A549 (cell line): ENCODE measurements at regions not wholly inside any gene's neighbourhood (a gene's known extent, or its start where the extent isn't known, plus 50 kb on each side); places are given as distances from the start of the nearest gene placed in this dataset.

Source experiments
- CEBPB ChIP-seq, 2 experiments: fragments of >200 bp in 1 of 2; sonication (Bioruptor Twin) in 1 of 2; formaldehyde crosslinking in 1 of 2; IDR thresholded peaks; 2 replicates each; pipeline ENCODE4 v1.6.1; 2012 to 2016
- EP300 ChIP-seq, 2 experiments: fragments of >200 bp; sonication (Bioruptor Twin); formaldehyde crosslinking; IDR thresholded peaks; 2 replicates in 1 of 2; 3 replicates in 1 of 2; pipeline ENCODE4 v1.6.1; 2016 to 2017
- JUN ChIP-seq, 2 experiments: fragments of >200 bp; sonication (Bioruptor Twin); formaldehyde crosslinking; IDR thresholded peaks; 2 replicates in 1 of 2; 3 replicates in 1 of 2; pipeline ENCODE4 v1.6.1; 2016 to 2017
- KDM5A ChIP-seq: fragments of 200-600 bp; sonication (generic); IDR thresholded peaks from 2 replicates; pipeline ENCODE4 v1.6.1; 2016; ENCODE audit warnings: antibody characterized with exemption, mild to moderate bottlenecking
- MAZ ChIP-seq: fragments of 150-350 bp; IDR thresholded peaks from 2 replicates; pipeline ENCODE4 v1.6.1; 2014; ENCODE audit warnings: antibody characterized with exemption, low read depth, low read length, borderline replicate concordance
- PHF8 ChIP-seq: fragments of 200-600 bp; sonication (generic); IDR thresholded peaks from 2 replicates; pipeline ENCODE4 v1.6.1; 2016; ENCODE audit warnings: low read depth, mild to moderate bottlenecking, antibody characterized with exemption, moderate library complexity, borderline replicate concordance
- POLR2A ChIP-seq: IDR thresholded peaks from 2 replicates; pipeline ENCODE4 v1.6.1; 2012; ENCODE audit warnings: mild to moderate bottlenecking, low read length
- RAD21 ChIP-seq, 2 experiments: fragments of >200 bp in 1 of 2; sonication (Bioruptor Twin) in 1 of 2; formaldehyde crosslinking in 1 of 2; IDR thresholded peaks in 1 of 2; conservative IDR thresholded peaks in 1 of 2; 2 replicates in 1 of 2; 3 replicates in 1 of 2; pipeline ENCODE4 v1.6.1; 2012 to 2018; ENCODE audit warnings: inconsistent platforms in 1 of 2
- RNF2 ChIP-seq: fragments of 200-600 bp; sonication (generic); IDR thresholded peaks from 2 replicates; pipeline ENCODE4 v1.6.1; 2016; ENCODE audit warnings: low read depth, mild to moderate bottlenecking, antibody characterized with exemption, moderate library complexity, borderline replicate concordance
- SMC3 ChIP-seq: fragments of >200 bp; sonication (Bioruptor Twin); formaldehyde crosslinking; IDR thresholded peaks from 3 replicates; pipeline ENCODE4 v1.6.1; 2018; ENCODE audit warnings: inconsistent platforms
- USF2 ChIP-seq: fragments of 450-650 bp; IDR thresholded peaks from 2 replicates; pipeline ENCODE4 v1.6.1; 2014; ENCODE audit warnings: antibody characterized with exemption
- TF ChIP-seq, protein P1 (sequence below): fragments of >200 bp; sonication (Bioruptor Twin); formaldehyde crosslinking; IDR thresholded peaks from 3 replicates; pipeline ENCODE4 v1.5.1; 2016
- TF ChIP-seq, protein P2 (sequence below): fragments of 200-600 bp; sonication (generic); IDR thresholded peaks from 2 replicates; pipeline ENCODE4 v1.6.1; 2016; ENCODE audit warnings: antibody characterized with exemption, mild to moderate bottlenecking, moderate library complexity
- TF ChIP-seq, protein P3 (sequence below): IDR thresholded peaks from 2 replicates; pipeline ENCODE4 v1.6.1; 2012

DNA sequence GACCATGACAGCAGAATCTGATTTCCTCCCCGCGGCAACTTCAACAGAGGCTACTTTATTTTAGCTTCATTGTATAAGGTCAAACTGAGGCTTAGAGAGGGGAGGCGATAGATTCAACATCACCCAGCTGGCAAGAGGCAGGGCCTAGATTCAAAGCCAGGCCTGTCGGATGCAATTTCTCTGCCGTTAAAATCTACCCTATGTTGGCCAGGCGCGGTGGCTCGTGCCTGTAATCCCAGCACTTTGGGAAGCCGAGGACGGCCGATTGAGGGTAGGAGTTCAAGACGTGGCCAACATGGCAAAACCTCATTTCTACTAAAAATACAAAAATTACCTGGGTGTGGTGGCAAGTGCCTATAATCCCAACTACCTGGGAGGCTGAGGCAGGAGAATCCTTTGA is 182.2 kb downstream of the BCOR start:
- TF ChIP-seq, protein P1, sequence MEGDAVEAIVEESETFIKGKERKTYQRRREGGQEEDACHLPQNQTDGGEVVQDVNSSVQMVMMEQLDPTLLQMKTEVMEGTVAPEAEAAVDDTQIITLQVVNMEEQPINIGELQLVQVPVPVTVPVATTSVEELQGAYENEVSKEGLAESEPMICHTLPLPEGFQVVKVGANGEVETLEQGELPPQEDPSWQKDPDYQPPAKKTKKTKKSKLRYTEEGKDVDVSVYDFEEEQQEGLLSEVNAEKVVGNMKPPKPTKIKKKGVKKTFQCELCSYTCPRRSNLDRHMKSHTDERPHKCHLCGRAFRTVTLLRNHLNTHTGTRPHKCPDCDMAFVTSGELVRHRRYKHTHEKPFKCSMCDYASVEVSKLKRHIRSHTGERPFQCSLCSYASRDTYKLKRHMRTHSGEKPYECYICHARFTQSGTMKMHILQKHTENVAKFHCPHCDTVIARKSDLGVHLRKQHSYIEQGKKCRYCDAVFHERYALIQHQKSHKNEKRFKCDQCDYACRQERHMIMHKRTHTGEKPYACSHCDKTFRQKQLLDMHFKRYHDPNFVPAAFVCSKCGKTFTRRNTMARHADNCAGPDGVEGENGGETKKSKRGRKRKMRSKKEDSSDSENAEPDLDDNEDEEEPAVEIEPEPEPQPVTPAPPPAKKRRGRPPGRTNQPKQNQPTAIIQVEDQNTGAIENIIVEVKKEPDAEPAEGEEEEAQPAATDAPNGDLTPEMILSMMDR = no peak
- TF ChIP-seq, protein P2, sequence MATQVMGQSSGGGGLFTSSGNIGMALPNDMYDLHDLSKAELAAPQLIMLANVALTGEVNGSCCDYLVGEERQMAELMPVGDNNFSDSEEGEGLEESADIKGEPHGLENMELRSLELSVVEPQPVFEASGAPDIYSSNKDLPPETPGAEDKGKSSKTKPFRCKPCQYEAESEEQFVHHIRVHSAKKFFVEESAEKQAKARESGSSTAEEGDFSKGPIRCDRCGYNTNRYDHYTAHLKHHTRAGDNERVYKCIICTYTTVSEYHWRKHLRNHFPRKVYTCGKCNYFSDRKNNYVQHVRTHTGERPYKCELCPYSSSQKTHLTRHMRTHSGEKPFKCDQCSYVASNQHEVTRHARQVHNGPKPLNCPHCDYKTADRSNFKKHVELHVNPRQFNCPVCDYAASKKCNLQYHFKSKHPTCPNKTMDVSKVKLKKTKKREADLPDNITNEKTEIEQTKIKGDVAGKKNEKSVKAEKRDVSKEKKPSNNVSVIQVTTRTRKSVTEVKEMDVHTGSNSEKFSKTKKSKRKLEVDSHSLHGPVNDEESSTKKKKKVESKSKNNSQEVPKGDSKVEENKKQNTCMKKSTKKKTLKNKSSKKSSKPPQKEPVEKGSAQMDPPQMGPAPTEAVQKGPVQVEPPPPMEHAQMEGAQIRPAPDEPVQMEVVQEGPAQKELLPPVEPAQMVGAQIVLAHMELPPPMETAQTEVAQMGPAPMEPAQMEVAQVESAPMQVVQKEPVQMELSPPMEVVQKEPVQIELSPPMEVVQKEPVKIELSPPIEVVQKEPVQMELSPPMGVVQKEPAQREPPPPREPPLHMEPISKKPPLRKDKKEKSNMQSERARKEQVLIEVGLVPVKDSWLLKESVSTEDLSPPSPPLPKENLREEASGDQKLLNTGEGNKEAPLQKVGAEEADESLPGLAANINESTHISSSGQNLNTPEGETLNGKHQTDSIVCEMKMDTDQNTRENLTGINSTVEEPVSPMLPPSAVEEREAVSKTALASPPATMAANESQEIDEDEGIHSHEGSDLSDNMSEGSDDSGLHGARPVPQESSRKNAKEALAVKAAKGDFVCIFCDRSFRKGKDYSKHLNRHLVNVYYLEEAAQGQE = no peak
- TF ChIP-seq RNF2 (no peak), PHF8 (no peak), POLR2A (no peak), MAZ (no peak), RAD21 (conservative IDR thresholded peaks at IDR 0.05 in 1 of 2, IDR thresholded peaks at IDR 0.05 in 1 of 2) (no peak), EP300 (IDR thresholded peaks at IDR 0.05) (no peak), CEBPB (IDR thresholded peaks at IDR 0.05) (no peak), USF2 (no peak), JUN (IDR thresholded peaks at IDR 0.05) (no peak), SMC3 (no peak), KDM5A (no peak)
- TF ChIP-seq, protein P3, sequence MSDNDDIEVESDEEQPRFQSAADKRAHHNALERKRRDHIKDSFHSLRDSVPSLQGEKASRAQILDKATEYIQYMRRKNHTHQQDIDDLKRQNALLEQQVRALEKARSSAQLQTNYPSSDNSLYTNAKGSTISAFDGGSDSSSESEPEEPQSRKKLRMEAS = no peak
